ENCODE measurements at regions not wholly inside any gene's neighbourhood (a gene's known extent, or its start where the extent isn't known, plus 50 kb on each side); places are given as distances from the start of the nearest gene placed in this dataset.
"Not testable (repeated sequence)": the region's sequence is repeated elsewhere in the genome, so short reads cannot be mapped to it uniquely, and the experiment has no call there.

GRCh38 chr7:25722856-25723255, 429.1 kb upstream of the NFE2L3 start:
- DNase-seq: no peak

GRCh38 chr7:25725451-25725850, 426.5 kb upstream of the NFE2L3 start:
- DNase-seq: no peak

- DNase-seq: no peak
Measured at GRCh38 chr7:25726170-25726780, 425.7 kb upstream of the NFE2L3 start.

GRCh38 chr7:25726781-25727311, 425.2 kb upstream of the NFE2L3 start:
- no peak for DNase-seq

GRCh38 chr7:25727446-25727845, 424.6 kb upstream of the NFE2L3 start:
- no peak for DNase-seq

GRCh38 chr7:25727876-25728275, 424.1 kb upstream of the NFE2L3 start:
- DNase-seq: no peak

GRCh38 chr7:25731068-25731845, 420.7 kb upstream of the NFE2L3 start:
- DNase-seq: no peak

- DNase-seq: no peak
Measured at GRCh38 chr7:25731846-25732245, 420.2 kb upstream of the NFE2L3 start.

GRCh38 chr7:25732766-25733217, 419.2 kb upstream of the NFE2L3 start:
- DNase-seq: no peak

GRCh38 chr7:25735674-25736242, 416.2 kb upstream of the NFE2L3 start:
- DNase-seq: no peak

- DNase-seq: no peak
Measured at GRCh38 chr7:25738528-25738927, 413.5 kb upstream of the NFE2L3 start.

- DNase-seq: no peak
Measured at GRCh38 chr7:25739143-25739542, 412.9 kb upstream of the NFE2L3 start.

- no peak for DNase-seq
Measured at GRCh38 chr7:25742316-25742715, 409.7 kb upstream of the NFE2L3 start.

- not testable (repeated sequence) for DNase-seq
Measured at GRCh38 chr7:25743670-25744451, 408.1 kb upstream of the NFE2L3 start.

- no peak for DNase-seq
Measured at GRCh38 chr7:25750744-25751508, 401.1 kb upstream of the NFE2L3 start.

GRCh38 chr7:25752154-25752553, 399.8 kb upstream of the NFE2L3 start:
- DNase-seq: no peak

GRCh38 chr7:25752967-25753791, 398.8 kb upstream of the NFE2L3 start:
- DNase-seq: no peak

GRCh38 chr7:25753837-25754236, 398.2 kb upstream of the NFE2L3 start:
- DNase-seq: no peak

- DNase-seq: no peak
Measured at GRCh38 chr7:25754333-25754732, 397.7 kb upstream of the NFE2L3 start.

- no peak for DNase-seq
Measured at GRCh38 chr7:25754751-25755150, 397.2 kb upstream of the NFE2L3 start.

- DNase-seq: no peak
Measured at GRCh38 chr7:25756601-25757000, 395.4 kb upstream of the NFE2L3 start.
